ENCODE measurements at regions not wholly inside any gene's neighbourhood (a gene's known extent, or its start where the extent isn't known, plus 50 kb on each side); places are given as distances from the start of the nearest gene placed in this dataset.

DNA sequence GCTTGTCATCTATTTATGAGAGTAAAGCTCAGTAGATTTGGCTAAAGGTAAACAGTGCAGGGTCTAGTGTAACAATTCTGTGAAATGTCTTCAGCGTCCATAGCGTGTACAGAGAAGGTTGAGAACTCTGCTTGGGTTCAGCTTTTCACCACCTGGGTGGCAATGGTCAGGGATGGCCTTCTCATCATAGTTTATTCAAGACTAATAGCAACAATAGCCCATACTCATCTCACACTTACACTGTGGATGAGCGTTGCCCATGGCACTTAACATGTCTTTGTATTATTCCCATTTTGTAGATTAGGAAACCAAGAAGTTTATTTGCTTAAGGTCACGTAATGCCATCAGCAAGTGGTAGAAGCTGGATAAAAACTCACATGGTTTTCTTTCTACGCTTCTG lies 106.8 kb upstream of the RND3 start:
- no peak overlapping the region for H3K27ac ChIP-seq
- no peaks in the 10 kb centered on the region for H3K4me1 ChIP-seq

DNA sequence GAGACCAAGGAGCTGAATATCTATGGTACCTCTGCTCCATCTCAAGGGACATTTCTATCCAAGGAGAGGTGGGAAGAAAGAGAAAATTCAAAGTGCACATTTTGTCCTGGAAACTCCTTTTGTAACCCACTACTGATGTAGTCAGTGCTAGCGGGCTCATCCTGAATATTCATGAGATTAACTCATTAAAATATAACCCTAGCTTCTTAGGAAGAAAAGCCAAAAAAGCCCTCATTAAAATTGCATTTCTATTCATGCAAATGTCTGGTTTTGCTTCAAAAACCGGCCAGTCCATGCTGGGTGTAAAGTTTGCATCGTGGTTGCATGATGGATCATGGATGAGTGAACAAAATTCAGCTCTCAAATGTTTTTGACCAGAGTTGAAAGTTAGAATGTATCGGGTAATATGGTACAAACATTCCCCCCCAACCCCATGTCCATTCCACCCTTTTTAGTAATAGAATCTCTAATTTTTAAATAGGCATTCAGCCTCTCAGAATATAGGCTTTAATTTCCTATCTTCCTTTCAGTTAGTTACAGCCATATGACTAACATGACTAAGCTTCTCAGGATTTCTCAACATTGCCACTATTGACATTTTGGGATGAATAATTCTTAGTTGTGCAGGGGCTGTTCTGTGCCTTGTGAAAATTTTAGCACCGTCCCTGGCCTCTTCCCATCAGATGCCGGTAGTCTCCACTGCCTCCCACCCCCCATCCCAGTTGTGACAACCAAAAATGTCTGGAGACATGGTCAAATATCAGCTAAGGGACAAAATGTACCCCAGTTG lies 104.2 kb upstream of the RND3 start:
- Histone ChIP-seq H2AFZ (no peak overlapping the region), H3K27me3 (ENCODE audit: control insufficient read depth, insufficient read depth, low read length) (no peaks in the 10 kb centered on the region), H3K9ac (no peak overlapping the region), H3K9me3 (ENCODE audit: control insufficient read depth, low read length) (no peaks in the 10 kb centered on the region), H3K4me3 (ENCODE audit: low read depth, low read length) (no peak overlapping the region), H3K79me2 (no peaks in the 10 kb centered on the region), H3K36me3 (ENCODE audit: control insufficient read depth, insufficient read depth, low read length) (no peaks in the 10 kb centered on the region), H3K4me2 (ENCODE audit: low read length) (no peak overlapping the region), H3K4me1 (no peaks in the 10 kb centered on the region), H3K27ac (no peak overlapping the region)
- TF ChIP-seq, protein P1, sequence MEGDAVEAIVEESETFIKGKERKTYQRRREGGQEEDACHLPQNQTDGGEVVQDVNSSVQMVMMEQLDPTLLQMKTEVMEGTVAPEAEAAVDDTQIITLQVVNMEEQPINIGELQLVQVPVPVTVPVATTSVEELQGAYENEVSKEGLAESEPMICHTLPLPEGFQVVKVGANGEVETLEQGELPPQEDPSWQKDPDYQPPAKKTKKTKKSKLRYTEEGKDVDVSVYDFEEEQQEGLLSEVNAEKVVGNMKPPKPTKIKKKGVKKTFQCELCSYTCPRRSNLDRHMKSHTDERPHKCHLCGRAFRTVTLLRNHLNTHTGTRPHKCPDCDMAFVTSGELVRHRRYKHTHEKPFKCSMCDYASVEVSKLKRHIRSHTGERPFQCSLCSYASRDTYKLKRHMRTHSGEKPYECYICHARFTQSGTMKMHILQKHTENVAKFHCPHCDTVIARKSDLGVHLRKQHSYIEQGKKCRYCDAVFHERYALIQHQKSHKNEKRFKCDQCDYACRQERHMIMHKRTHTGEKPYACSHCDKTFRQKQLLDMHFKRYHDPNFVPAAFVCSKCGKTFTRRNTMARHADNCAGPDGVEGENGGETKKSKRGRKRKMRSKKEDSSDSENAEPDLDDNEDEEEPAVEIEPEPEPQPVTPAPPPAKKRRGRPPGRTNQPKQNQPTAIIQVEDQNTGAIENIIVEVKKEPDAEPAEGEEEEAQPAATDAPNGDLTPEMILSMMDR (IDR thresholded peaks at IDR 0.05): no peak

More for the DNA sequence above, 106.8 kb upstream of the RND3 start:
- Histone ChIP-seq H3K4me2 (ENCODE audit: low read length) (no peak overlapping the region), H3K27me3 (ENCODE audit: control insufficient read depth, insufficient read depth, low read length) (no peaks in the 10 kb centered on the region), H3K4me3 (ENCODE audit: low read depth, low read length) (no peak overlapping the region), H2AFZ (no peak overlapping the region), H3K9ac (no peak overlapping the region), H3K9me3 (ENCODE audit: control insufficient read depth, low read length) (no peaks in the 10 kb centered on the region), H3K79me2 (no peaks in the 10 kb centered on the region), H3K36me3 (ENCODE audit: control insufficient read depth, insufficient read depth, low read length) (no peaks in the 10 kb centered on the region)
- TF ChIP-seq, protein P1 (IDR thresholded peaks at IDR 0.05): no peak

DNA sequence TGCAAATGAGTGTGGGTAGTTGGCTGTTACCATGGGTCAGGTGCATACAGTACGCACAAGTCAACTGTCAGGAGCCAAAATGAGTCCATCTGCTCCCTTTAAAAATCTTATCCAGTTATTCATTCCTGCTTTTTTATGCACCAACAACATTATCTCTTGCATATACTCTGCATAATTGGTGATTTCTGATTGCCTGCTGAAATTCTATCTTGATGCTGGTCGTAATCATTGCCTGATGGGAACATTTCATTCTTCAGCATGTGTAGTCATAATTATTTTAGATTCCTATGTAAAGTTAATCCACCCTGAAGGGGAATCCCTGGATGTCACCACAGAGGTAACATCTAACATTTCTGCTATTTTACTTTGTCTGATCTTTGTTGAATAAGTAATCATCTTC lies 102.2 kb upstream of the RND3 start:
- H3K79me2 ChIP-seq: no peaks in the 10 kb centered on the region
- H3K27me3 ChIP-seq (ENCODE audit: control insufficient read depth, insufficient read depth, low read length): no peaks in the 10 kb centered on the region

DNA sequence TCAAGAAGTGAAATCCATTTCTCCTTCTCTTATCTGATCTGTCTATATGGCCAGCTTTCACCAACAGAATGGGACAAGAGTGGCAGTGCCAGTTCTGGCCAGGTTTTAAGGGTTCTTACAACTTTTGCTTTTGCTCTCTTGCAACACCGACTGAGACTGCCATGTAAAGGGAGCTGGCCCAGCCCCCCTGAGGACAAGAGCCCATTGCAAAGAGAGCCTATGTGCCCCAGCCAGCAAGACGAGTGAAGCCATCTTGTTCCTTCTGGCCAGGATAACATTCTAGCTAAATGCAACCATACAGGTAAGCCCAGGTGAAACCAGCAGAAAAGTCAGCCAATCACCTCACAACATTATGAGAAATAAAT lies 101.0 kb upstream of the RND3 start:
- Histone ChIP-seq H3K27me3 (ENCODE audit: control insufficient read depth, insufficient read depth, low read length) (no peaks in the 10 kb centered on the region), H2AFZ (no peak overlapping the region), H3K27ac (no peak overlapping the region), H3K79me2 (no peaks in the 10 kb centered on the region), H3K9ac (no peak overlapping the region), H3K4me1 (no peaks in the 10 kb centered on the region), H3K4me3 (ENCODE audit: low read depth, low read length) (no peak overlapping the region), H3K36me3 (ENCODE audit: control insufficient read depth, insufficient read depth, low read length) (no peaks in the 10 kb centered on the region), H3K4me2 (ENCODE audit: low read length) (no peak overlapping the region), H3K9me3 (ENCODE audit: control insufficient read depth, low read length) (no peaks in the 10 kb centered on the region)
- TF ChIP-seq, protein P1 (IDR thresholded peaks at IDR 0.05): no peak

More for the DNA sequence above, 102.2 kb upstream of the RND3 start:
- Histone ChIP-seq H3K4me2 (ENCODE audit: low read length) (no peak overlapping the region), H3K4me1 (no peaks in the 10 kb centered on the region), H2AFZ (no peak overlapping the region), H3K36me3 (ENCODE audit: control insufficient read depth, insufficient read depth, low read length) (no peaks in the 10 kb centered on the region), H3K9ac (no peak overlapping the region), H3K4me3 (ENCODE audit: low read depth, low read length) (no peak overlapping the region), H3K9me3 (ENCODE audit: control insufficient read depth, low read length) (no peaks in the 10 kb centered on the region), H3K27ac (no peak overlapping the region)
- TF ChIP-seq, protein P1 (IDR thresholded peaks at IDR 0.05): no peak
